AG10803 (cell line): ENCODE measurements at regions not wholly inside any gene's neighbourhood (a gene's known extent, or its start where the extent isn't known, plus 50 kb on each side); places are given as distances from the start of the nearest gene placed in this dataset.
A peak's percentile ranks its signal among the peaks of the same experiment; 100 is the strongest.

Source experiments
- DNase-seq: peaks from one replicate; pipeline ENCODE4 v3.0.0; 2010; ENCODE audit warnings: low read depth
- H3K4me3 ChIP-seq: 2 replicates; pipeline ENCODE4 v1.5.1; 2011; ENCODE audit warnings: mild to moderate bottlenecking, low read length, control low read depth
- TF ChIP-seq, protein P1 (sequence below): conservative IDR thresholded peaks from 2 replicates; pipeline ENCODE4 v1.5.1; 2011; ENCODE audit warnings: mild to moderate bottlenecking, low read length, control low read depth, inconsistent platforms

- TF ChIP-seq, protein P1, sequence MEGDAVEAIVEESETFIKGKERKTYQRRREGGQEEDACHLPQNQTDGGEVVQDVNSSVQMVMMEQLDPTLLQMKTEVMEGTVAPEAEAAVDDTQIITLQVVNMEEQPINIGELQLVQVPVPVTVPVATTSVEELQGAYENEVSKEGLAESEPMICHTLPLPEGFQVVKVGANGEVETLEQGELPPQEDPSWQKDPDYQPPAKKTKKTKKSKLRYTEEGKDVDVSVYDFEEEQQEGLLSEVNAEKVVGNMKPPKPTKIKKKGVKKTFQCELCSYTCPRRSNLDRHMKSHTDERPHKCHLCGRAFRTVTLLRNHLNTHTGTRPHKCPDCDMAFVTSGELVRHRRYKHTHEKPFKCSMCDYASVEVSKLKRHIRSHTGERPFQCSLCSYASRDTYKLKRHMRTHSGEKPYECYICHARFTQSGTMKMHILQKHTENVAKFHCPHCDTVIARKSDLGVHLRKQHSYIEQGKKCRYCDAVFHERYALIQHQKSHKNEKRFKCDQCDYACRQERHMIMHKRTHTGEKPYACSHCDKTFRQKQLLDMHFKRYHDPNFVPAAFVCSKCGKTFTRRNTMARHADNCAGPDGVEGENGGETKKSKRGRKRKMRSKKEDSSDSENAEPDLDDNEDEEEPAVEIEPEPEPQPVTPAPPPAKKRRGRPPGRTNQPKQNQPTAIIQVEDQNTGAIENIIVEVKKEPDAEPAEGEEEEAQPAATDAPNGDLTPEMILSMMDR: no peak
- DNase-seq: no peak
- no peak overlapping the region for H3K4me3 ChIP-seq
Measured at GRCh38 chr2:238967978-238968360, 120.1 kb downstream of the TWIST2 start.

DNA sequence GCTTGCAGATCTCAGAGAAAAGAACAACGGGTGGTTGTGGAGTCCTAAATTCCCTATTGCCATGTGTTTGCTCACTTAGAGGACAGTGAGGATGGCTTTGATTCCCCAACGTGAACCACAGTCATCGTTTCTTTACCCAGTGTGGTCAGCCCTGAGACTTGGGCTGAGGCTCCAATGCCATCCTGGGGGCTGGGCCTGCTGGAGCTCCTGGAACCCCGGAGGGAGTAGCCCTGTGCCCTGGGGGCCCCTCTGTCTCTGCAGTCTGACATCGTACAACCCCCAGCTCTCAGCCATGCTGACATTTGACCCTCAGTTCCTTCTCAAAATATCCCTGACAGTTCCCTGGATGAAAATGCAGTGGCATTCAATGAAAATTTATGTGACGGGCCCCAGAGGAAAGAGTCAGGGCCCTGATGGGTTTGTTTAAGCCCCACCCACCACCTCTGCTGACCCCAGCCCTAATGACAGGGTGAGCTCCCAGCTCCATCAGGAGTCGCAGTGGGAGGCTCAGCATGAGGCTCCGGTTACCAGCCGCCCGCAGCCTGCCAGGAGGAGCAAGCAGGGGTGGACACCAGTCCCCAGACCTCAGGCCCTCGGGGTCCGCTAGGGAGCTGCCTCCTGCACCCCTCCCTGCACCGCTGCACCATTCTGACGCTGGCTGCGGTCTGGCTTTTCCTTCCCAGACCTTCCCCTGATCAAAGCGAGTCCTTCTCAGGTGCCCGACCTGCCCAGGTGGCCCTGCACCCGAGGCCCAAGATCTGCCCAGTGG is 120.9 kb downstream of the TWIST2 start:
- no peak overlapping the region for H3K4me3 ChIP-seq
- TF ChIP-seq, protein P1: no peak
- no peak for DNase-seq

- H3K4me3 ChIP-seq: no peak overlapping the region
- DNase-seq: no peak
- TF ChIP-seq, protein P1: no peak
Measured at GRCh38 chr2:238969857-238970256, 122.0 kb downstream of the TWIST2 start.

DNA sequence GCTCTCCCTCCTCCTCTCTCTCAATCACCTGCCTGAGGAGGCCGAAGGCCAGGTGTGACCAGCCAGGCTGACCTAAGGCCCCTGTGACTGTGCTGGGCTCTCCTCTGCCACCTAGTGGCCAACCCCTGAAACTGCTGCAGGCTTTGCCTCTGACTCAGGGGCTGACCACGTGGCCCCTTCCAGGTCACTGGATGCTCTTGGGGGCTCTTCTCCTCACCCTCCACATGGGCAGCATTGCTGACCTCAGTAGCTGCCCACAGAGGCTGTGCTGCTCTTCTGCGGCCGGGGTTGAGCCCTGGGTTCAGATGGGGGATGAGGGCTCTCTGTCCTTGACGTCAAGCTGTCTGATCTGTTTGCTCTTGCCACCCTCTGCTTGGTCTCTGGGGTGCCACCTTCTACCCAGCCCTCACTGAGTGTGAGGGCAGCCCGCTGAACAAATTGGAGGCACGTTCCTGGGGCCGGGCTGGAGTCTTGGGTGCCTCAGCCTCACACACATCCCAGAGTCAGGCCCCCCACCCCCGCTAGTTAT is 122.7 kb downstream of the TWIST2 start:
- H3K4me3 ChIP-seq: no peak overlapping the region
- peak; percentile 49 for DNase-seq
- TF ChIP-seq, protein P1: peak; percentile 97

GRCh38 chr2:238971318-238972145 is 123.6 kb downstream of the TWIST2 start:
- TF ChIP-seq, protein P1: no peak
- no peak overlapping the region for H3K4me3 ChIP-seq
- DNase-seq: no peak

DNA sequence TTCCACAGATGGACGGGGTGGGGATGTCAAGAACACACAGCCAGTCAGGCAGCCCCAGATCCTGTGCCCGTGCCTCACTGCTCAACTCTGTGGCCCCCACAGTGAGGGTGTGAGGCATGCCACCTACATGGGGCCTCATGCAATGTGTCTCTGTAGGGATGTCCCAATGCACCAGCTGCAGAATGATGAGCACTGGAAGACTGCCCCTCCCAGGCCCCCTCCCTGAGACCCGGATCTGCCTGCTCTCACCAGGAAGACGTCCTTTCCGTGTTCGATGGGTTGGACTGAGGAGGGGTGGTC is 124.2 kb downstream of the TWIST2 start:
- no peak overlapping the region for H3K4me3 ChIP-seq
- TF ChIP-seq, protein P1: no peak
- DNase-seq: no peak
